Muscle of back (tissue), 3 donors: ENCODE measurements at regions not wholly inside any gene's neighbourhood (a gene's known extent, or its start where the extent isn't known, plus 50 kb on each side); places are given as distances from the start of the nearest gene placed in this dataset.

Experiments
- DNase-seq, 3 donors: peaks; one replicate each; pipeline versions ENCODE4 v3.0.0 to v3.0.0-alpha.2; 2013

DNA sequence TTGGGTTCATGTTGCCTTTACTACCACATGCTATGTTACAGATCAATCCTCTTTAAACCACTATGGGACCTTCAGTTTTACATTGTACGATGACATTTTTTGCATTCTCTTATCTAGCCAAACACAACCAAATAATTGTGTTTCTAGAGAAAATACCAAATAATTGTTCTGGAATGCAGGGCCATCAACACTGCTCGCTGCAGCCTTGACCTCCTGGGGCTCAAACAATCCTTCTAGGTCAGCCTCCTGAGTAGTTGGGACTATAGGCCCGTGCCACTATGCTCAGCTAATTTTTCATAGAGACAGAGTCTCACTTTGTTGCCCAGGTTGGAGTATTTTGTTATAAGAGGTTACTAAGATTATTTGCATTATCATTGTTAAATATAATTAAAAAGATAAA, 237.5 kb upstream of the PMFBP1 start:
- no peak for DNase-seq

DNA sequence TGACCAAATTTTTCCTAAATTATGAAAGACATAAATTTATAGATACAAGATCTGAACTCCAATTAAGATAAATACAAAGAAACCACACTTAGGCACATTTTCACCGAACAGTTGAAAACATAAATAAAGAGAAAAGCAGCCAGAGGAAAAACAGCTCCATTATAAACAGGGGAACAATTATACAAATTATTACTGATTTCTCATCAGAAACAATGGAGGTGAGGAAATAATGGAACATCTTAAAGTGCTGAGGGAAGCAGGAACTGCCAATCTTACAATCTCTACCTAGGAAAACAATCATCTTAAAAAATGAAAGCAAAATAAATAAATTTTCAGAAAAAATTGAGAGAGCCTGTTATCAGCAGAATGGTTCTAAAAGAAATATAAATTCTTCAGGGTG, 234.4 kb upstream of the PMFBP1 start:
- DNase-seq = no peak

DNA sequence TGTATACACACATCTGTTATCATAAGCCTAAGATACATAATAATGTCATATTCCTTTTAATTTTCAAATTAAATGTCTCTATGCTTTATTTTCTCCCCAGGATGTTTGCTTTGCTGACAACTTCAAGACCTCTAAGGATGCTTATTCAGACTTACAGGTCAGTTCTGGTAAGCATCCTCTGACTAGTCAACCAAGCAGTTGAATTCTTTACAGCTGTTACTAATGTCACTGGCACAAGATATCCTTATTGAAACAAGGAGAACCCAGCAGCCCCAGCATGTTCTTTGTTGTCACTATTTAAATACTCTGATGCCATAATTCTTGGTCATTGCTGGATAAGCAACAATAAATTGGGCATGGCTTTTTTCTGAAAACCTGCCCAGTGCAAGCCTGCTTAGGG, 232.3 kb upstream of the PMFBP1 start:
- no peak for DNase-seq

DNA sequence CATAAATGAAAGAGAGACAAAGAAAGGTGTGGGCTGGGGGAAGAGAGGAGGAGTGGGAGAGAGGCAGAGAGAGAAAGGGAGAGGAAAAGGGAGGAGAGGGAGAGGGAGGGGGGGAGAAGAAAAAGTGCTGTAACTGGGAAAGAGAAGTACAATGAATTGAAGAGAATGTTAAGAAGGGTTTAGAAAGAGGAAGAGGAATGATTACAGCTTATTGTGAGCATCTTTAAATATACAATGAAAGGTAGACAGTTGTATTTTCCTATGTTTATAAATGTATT, 229.1 kb upstream of the PMFBP1 start:
- DNase-seq = no peak

DNA sequence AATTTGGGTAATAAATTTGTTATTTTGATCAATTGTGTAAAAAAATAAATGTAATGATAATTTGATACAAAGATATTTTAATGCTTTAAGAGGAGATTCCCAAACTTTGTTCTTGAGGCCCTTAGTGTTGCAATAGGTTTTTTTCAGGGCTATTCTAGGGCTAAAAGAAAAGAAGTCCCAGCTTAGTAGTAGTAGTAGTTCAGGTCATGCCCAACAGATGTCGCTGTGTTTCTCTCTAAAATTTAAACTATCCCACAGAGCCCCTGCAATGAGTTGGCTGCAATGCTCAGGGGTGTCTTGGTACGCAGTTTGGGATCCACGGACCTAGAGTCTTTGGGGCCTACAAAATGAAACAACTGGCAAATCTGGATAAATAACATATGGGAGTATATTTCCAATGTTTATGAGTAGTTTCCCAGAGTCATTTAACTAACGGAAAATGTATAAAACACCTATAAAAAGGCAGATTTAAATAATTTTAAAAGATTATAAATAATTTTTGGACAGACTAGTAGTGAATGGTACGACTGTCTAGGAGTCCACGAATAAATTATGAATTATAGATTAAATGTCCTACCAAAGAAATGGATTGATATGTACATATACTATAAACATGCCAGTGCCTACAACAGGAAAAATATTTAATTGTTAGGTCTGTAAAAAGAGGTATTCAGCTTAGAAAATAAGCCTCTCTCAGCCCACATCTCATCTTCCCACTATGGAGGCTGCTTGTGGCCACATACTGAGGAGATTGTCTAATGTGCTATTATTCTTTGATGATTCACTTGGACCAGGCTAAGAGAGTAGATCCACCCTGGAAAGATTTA, 228.5 kb upstream of the PMFBP1 start:
- DNase-seq = peak; percentile 47 to 72 (median 66)

DNA sequence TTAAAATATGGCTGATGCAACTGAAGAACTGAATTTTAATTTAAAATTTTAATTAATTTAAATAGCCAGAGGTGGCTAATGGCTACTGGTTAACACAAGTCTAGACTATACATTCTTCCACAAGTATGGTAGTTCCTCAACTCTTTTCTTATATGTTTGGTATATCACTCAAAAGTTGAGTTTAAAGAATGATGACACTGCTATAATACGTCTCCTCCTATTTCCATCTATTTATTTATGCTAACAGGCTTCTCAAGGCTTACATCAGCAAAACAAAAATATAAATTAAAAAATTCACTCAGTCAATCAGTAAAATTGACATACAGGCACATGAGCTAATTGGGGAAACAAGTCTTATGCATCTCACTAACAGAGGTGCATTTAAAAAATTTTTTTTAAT, 227.9 kb upstream of the PMFBP1 start:
- no peak for DNase-seq

DNA sequence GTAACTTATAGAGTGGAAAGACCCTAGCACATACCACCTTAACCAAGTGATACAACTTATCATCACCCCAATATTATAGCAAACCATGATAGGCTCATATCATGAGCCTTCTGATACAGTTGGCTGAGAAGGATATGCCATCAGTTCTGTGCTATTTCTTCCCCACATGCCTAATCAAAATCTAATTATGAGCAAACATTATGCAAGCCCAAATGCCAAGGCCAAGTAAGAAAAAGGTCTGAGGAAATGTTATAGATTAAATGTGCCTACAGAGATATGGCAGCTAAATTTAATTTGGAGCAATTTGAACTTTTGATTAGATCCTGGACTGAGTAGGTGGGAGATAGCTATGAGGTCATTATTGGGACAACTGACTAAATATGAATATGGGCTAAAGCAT, 225.9 kb upstream of the PMFBP1 start:
- DNase-seq = no peak

DNA sequence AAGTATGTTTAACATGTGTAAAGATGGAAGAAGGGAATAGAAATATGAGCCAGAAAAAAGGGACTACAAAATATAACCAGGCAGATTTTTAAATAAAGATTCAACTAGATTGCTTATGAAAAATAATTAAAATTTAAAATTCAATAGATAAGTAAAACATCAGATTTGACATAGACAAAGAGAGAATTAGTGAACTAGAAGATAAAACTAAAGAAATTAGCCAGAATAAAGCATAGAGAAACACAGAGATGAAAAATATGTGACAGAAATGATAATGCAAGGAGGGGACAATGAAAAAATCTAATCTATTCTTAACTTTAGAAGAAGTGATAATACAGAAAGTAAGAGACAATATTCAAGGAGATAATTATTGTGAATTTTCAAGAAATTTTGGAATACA, 222.6 kb upstream of the PMFBP1 start:
- no peak for DNase-seq

DNA sequence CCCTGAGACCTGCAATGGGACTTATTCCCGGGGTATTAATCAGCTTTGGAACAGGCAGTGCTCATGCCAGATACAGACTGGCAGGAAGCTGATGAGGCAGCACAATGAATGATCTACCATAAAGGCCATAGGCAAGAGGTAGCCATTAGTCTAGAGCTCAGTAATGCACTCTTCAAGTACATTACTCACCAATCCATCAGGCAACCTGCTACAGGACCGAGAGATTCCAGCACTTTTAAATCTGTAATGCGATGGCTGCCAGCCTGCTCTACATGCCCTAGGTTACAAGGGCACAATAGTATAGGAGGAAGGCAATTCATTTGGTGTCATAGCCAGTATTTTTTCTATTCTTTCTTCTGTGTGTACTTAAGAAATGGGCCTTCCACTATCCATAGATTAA, 217.8 kb upstream of the PMFBP1 start:
- no peak for DNase-seq

DNA sequence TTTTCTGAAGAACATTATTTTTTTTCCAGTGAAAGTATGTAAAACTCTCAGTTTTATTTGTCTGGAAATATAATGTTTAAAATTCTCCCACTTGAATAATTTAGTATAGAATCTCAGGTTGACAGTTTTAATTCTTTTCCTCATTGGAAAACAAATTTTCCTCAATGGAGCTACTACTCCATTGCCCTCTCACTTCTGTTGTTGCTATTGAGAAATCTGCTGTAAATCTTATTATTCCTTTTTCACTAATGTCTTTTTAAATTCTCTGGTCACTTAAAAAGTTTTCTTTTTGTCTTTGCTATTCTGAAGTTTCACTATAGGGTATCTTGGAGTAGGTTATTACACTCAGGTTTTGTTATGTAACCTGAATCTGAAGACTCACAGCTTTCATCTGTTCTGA, 216.1 kb upstream of the PMFBP1 start:
- DNase-seq = no peak

DNA sequence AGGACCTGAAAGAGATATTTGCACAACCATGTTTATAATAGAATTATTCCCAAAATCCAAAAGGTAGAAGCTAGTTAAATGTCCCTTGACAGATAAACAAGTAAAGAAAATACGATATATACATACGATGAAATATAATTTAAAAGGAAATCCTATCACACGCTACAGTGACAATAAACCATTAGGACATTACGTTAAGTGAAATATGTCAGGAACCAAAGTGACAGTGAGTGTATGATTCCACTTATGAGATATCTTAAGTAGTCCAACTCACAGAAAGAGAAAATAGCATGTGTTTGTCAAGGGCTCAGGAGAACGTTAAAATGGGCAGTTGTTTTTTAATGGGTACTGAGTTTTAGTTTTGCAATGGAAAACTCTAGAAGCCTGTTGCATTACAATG, 212.7 kb upstream of the PMFBP1 start:
- no peak for DNase-seq

DNA sequence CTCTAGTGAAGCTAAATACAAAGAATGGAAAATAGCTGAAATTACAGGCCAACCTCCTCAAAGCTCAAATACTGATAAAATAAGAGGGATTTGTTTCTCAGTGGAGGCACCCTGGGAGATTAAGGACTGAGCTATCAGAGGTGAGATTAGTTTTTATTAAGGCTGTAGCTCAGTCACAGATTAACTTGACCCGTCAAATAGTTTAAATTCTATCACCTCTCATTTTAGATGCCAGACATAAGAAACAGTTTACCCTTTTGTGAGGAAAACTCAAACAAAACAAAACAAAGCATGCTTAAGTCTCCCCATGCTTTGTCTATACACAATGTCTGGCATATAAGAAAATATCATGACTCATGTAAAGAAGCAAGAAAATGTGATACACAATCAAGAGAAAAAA, 208.3 kb upstream of the PMFBP1 start:
- no peak for DNase-seq

DNA sequence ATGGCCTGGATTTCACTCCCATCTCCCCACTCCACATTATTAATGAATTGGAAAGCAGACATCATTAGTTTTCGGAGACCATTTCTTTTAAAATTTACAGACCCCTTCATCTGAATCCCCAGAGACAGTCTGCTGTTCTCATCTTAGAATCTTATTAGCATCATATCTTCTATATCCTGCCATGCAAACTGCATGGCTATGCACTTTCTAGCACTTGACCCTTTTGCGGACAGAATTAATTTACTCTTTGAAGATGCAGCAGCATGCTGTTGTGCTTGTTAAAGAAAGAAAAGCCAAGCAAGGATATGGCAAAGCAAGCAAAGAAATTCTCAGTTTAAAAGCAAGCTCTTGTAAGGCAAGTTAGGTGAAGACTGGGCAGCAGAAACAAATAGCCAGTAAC, 201.2 kb upstream of the PMFBP1 start:
- no peak for DNase-seq

DNA sequence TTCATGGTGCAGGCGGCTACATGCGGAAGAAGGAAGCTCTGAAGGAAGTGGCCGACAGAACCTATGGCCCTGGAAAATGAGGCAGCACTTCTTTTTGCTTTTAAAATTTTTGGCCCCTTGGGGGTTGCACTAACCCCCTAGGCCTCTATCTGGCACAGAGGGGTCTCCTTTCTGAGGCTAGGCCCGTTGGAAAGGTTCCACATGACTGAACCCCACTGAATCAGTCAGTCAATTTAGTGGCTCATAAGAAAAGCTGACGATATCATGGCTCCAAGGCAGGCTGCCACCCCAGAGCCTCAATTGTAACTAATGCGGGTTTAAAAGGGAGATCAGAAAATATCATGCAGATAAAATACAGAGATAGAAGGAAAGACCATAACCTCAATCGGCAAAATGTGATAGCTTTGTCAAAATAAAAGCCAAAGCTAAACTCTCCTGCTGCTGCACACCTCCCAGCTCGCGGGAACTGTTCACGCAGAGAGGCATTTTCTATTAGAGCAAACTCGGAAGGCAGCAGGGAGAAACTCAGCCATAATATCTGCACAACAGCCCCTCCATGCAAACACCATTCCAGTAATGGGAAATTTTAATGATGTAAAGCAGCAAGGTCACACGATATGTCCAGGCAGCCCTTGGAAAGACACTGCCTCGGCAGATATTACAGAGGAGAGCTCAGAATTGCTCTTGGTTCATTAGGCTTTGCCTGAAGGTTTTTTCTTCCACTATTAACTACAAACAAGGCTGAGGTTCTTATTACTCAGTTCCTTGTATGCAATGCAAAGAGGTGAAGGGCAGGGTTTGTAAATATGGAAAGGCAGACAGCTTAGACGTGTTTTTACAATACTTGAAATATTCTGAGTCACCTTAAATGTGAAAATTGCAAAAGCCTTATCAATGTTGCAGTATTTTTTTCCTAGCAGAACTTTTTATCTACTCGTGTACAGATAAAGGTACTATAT, 200.4 kb upstream of the PMFBP1 start:
- no peak for DNase-seq

DNA sequence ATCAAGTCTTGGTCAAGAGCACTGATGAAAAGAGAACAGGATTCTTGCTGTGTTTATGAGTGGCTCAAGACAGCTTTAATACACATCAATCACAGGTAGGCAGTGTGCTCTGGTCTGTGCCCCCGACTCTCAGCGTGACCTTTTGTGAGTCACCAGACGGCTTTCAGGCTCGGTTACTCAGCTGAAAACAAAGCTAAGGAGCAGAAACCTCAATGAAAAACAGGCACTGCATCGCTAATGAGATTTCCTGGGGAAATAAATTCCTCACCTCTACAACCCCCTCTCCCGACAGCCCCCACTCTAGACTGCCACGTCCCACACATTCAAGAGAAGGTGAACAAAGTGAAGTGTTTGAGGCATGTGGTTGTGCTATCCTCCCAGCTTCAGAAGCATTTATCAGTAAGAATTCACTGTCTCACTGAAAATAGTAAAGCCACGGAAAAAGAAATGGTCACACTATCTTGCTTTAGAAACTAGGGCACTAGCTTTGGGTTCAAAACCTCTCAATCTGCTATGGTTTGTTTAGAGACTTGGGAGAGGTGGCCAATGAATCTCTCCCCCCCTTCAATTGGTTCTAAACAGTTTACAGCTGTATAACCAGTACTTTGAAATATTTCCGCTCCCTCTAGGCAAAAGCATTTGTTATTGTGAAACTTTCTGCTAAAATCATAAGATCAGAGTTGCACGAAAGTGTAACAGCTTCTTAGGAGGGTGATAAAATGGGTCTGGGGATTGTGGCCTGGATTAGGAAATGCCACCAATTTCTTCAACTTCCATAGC, 199.5 kb upstream of the PMFBP1 start:
- no peak for DNase-seq

DNA sequence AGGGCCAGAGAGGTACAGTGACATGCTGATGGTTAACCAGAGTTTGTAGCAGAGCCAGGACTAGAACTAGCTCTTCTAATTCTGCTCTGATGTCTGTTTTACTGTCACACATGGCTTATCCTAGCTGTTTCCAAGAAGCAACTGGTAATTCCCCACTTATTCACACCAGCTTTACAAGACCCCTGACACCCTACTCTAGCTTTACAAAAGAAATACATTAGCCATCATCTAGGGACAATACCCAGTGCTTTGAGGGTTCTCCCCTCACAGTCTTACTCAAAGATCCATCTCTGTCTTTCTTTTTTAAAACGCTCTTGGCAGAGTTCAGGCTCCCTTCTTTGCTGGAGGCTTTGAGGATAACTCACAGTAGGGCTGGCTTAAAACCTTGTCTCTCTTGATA, 197.3 kb upstream of the PMFBP1 start:
- no peak for DNase-seq

DNA sequence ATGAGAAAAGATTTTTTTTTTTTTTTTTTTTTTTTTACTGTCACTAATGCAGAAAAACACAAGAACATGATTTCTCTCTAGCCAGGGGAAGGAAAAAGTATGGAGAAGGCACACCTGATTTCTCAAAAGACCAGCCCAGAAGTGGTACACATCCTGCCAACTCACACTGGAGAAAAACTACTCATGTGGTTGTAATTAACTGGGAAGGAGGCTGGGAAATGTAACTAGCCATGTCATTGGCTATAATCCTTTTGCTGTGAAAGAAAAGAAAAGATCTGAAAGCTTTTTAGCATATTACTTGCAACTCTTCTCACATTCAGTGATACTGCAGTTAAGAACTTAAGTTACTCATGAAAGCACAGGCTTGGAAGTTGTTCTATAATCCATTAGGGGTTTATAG, 195.9 kb upstream of the PMFBP1 start:
- no peak for DNase-seq

DNA sequence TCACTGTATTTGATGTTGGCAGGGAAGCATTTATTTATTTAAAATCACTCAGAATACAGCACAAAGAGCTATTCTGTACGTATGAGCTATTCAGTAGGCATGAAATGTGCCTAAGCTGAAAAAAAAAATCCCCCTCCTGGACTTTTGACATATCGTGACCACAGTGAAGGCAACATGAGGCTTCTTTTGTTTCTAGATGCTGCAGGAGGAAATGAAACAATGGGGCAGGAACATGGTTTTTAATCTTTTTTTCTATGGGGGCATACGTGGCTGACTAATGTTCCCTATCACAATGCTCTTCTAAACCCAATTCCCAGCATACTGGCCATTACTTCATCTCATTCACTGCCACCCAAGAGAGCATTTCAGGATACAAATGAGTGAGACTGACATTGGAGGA, 191.0 kb upstream of the PMFBP1 start:
- no peak for DNase-seq

DNA sequence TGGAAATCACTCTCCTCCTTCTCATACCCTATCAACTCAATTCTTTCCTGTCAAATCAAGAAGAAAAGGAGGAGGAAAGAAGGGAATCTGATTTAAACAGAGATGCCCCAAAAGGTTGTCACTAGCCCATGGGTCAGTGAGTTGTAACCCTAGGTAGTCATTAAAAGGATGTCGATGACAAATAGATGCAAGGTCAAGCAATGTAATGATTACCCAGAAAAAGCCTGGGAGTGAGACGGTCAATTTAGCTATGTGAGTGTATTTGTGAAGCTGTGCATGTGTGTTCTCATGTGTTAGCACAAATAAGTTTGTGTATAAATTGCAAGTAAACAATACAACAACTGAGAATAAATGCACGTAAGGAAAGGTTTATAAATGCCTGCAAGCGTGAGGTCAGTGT, 190.5 kb upstream of the PMFBP1 start:
- DNase-seq = no peak

DNA sequence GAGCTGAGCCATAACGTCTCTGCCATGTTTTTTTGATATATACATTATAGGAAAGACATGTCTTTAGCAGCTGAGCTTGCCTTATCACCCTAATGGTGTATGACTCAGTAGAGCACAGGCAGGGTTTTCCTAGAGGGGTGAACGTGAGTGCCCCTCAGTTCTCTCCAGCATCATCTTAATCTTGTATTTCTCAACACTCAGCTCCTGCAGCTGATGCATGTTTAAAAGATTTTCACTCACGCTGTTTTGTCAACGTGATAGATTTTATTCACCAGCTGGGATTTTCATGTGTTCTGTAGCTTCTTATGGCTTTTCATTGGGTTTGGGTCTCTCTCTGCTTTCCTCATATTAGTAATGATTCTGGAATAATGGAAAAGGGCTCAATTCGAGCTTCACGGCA, 186.0 kb upstream of the PMFBP1 start:
- no peak for DNase-seq

DNA sequence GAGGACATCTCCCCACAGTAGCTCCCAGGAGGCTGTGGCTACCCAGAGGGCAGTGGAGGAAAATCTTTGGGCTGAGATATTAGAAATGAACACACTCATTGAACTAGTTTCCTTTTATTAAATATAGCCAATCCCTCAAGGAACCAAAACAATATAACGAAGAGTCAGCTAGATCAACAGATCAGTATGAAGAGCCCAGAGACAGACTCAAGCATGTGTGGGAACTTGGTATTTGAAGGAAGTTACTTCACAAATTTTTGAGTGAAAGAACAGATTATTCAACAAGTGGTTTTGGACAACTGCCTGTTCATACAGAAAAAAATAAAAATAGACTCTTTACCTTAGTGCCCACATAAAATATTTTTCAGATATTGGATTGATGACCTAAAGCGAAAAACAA, 183.6 kb upstream of the PMFBP1 start:
- DNase-seq = peak in 1 of 3 donors; percentile 14

DNA sequence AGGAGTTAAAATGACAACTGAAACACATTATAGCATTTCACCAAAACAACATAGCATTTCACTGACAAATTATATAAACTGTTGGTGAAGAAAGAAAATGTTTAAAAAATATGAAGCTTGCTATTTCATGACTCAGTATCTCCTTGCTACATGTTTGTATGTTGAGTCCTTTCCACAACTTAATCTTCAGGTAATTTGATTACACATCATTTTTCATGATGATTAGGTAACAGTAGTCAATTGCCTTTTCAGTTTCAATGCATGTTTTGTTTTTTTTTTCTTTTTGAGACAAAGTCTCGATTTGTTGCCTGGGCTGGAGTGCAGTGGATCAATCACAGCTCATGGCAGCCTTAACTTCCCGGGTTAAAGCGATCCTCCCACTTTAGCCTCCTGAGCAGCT, 177.8 kb upstream of the PMFBP1 start:
- no peak for DNase-seq

DNA sequence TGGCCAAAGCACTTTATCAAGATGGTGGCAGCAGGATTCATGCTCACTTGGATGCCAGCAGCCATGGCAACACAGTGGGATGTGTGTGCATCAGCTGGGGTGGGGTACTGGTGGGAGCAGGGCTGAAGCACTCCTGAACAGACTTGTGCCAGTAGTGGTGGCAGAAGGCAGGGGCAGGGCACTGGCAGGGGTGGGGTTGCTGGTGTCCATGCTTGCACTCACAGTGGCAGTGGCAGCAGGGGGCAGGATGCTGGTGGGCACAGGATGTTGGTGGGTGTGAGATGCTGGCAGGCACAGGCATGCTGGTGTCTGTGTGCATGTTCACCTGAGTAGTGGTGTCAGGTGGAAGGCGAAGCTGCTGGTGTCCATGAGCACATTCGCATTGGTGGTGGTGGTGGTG, 161.0 kb upstream of the PMFBP1 start:
- DNase-seq = no peak
